ENCODE measurements at regions not wholly inside any gene's neighbourhood (a gene's known extent, or its start where the extent isn't known, plus 50 kb on each side); places are given as distances from the start of the nearest gene placed in this dataset.

- no peak overlapping the region for H3K27ac ChIP-seq (ENCODE audit: poor library complexity, severe bottlenecking)
- H3K27me3 ChIP-seq (ENCODE audit: insufficient read depth, poor library complexity, severe bottlenecking): no peaks in the 10 kb centered on the region
- no peaks in the 10 kb centered on the region for H3K4me1 ChIP-seq (ENCODE audit: insufficient read depth, poor library complexity, severe bottlenecking)
- no peak for TF ChIP-seq CTCF (IDR thresholded peaks at IDR 0.05; ENCODE audit: poor library complexity, severe bottlenecking)
- no peak for ATAC-seq (ENCODE audit: low read depth)
- H3K9me3 ChIP-seq (ENCODE audit: severe bottlenecking): no peaks in the 10 kb centered on the region
- no peaks in the 10 kb centered on the region for H3K36me3 ChIP-seq (ENCODE audit: low read depth)
- no peak overlapping the region for H3K4me3 ChIP-seq (ENCODE audit: severe bottlenecking)
- no peak for DNase-seq (ENCODE audit: low spot score)
Measured at GRCh38 chr13:32924886-32925285, 91.3 kb upstream of the KL start.

- no peak for ATAC-seq (ENCODE audit: low read depth)
- no peak for DNase-seq (ENCODE audit: low spot score)
- Histone ChIP-seq H3K9me3 (ENCODE audit: severe bottlenecking) (no peaks in the 10 kb centered on the region), H3K4me3 (ENCODE audit: severe bottlenecking) (no peak overlapping the region), H3K27me3 (ENCODE audit: insufficient read depth, poor library complexity, severe bottlenecking) (no peaks in the 10 kb centered on the region), H3K27ac (ENCODE audit: poor library complexity, severe bottlenecking) (no peak overlapping the region), H3K36me3 (ENCODE audit: low read depth) (no peaks in the 10 kb centered on the region), H3K4me1 (ENCODE audit: insufficient read depth, poor library complexity, severe bottlenecking) (no peaks in the 10 kb centered on the region)
- TF ChIP-seq CTCF (IDR thresholded peaks at IDR 0.05; ENCODE audit: poor library complexity, severe bottlenecking): no peak
Measured at GRCh38 chr13:32925506-32925905, 90.7 kb upstream of the KL start.

GRCh38 chr13:32932376-32932775 lies 83.8 kb upstream of the KL start:
- Histone ChIP-seq H3K4me3 (ENCODE audit: severe bottlenecking) (no peak overlapping the region), H3K27ac (ENCODE audit: poor library complexity, severe bottlenecking) (no peak overlapping the region), H3K27me3 (ENCODE audit: insufficient read depth, poor library complexity, severe bottlenecking) (no peaks in the 10 kb centered on the region), H3K9me3 (ENCODE audit: severe bottlenecking) (no peaks in the 10 kb centered on the region), H3K36me3 (ENCODE audit: low read depth) (no peaks in the 10 kb centered on the region), H3K4me1 (ENCODE audit: insufficient read depth, poor library complexity, severe bottlenecking) (no peaks in the 10 kb centered on the region)
- no peak for TF ChIP-seq CTCF (IDR thresholded peaks at IDR 0.05; ENCODE audit: poor library complexity, severe bottlenecking)
- DNase-seq (ENCODE audit: low spot score) (no peak), ATAC-seq (ENCODE audit: low read depth) (no peak)

GRCh38 chr13:32936716-32937115 lies 79.5 kb upstream of the KL start:
- no peak for TF ChIP-seq CTCF (IDR thresholded peaks at IDR 0.05; ENCODE audit: poor library complexity, severe bottlenecking)
- no peak for DNase-seq (ENCODE audit: low spot score)

GRCh38 chr13:32938314-32938713 lies 77.9 kb upstream of the KL start:
- H3K9me3 ChIP-seq (ENCODE audit: severe bottlenecking): no peaks in the 10 kb centered on the region
- ATAC-seq (ENCODE audit: low read depth): no peak

More at GRCh38 chr13:32936716-32937115, 79.5 kb upstream of the KL start:
- no peak overlapping the region for H3K4me3 ChIP-seq (ENCODE audit: severe bottlenecking)
- no peak for ATAC-seq (ENCODE audit: low read depth)
- H3K27me3 ChIP-seq (ENCODE audit: insufficient read depth, poor library complexity, severe bottlenecking): no peaks in the 10 kb centered on the region
- no peaks in the 10 kb centered on the region for H3K9me3 ChIP-seq (ENCODE audit: severe bottlenecking)
- H3K36me3 ChIP-seq (ENCODE audit: low read depth): no peaks in the 10 kb centered on the region
- H3K4me1 ChIP-seq (ENCODE audit: insufficient read depth, poor library complexity, severe bottlenecking): no peaks in the 10 kb centered on the region
- no peak overlapping the region for H3K27ac ChIP-seq (ENCODE audit: poor library complexity, severe bottlenecking)

More at GRCh38 chr13:32938314-32938713, 77.9 kb upstream of the KL start:
- H3K27ac ChIP-seq (ENCODE audit: poor library complexity, severe bottlenecking): no peak overlapping the region
- no peaks in the 10 kb centered on the region for H3K36me3 ChIP-seq (ENCODE audit: low read depth)
- no peak for TF ChIP-seq CTCF (IDR thresholded peaks at IDR 0.05; ENCODE audit: poor library complexity, severe bottlenecking)
- DNase-seq (ENCODE audit: low spot score): no peak
- no peaks in the 10 kb centered on the region for H3K27me3 ChIP-seq (ENCODE audit: insufficient read depth, poor library complexity, severe bottlenecking)
- no peak overlapping the region for H3K4me3 ChIP-seq (ENCODE audit: severe bottlenecking)
- H3K4me1 ChIP-seq (ENCODE audit: insufficient read depth, poor library complexity, severe bottlenecking): no peaks in the 10 kb centered on the region
